H9 (cell line): ENCODE measurements at regions not wholly inside any gene's neighbourhood (a gene's known extent, or its start where the extent isn't known, plus 50 kb on each side); places are given as distances from the start of the nearest gene placed in this dataset.

Source experiments
- DNase-seq: peaks from one replicate; pipeline ENCODE4 v3.0.0-alpha.2; 2017
- H2AFZ ChIP-seq: one replicate; pipeline ENCODE4 v1.6.1; 2013; ENCODE audit warnings: mild to moderate bottlenecking, low read length, control low read depth, moderate library complexity
- H2AK5ac ChIP-seq: 2 replicates; pipeline ENCODE4 v1.6.1; 2013; ENCODE audit warnings: low read length, control low read depth, mixed read lengths; ENCODE audit not compliant: insufficient read length
- H2BK120ac ChIP-seq: one replicate; pipeline ENCODE4 v1.6.1; 2013; ENCODE audit warnings: low read depth, mild to moderate bottlenecking, low read length, control low read depth, inconsistent platforms; ENCODE audit not compliant: poor library complexity, severe bottlenecking
- H2BK12ac ChIP-seq: 2 replicates; pipeline ENCODE4 v1.6.1; 2013; ENCODE audit warnings: low read length, control low read depth, mixed read lengths, low read depth; ENCODE audit not compliant: insufficient read length
- H2BK15ac ChIP-seq: 2 replicates; pipeline ENCODE4 v1.6.1; 2013; ENCODE audit warnings: low read depth, low read length, control low read depth
- H2BK20ac ChIP-seq: one replicate; pipeline ENCODE4 v1.6.1; 2013; ENCODE audit warnings: low read depth, mild to moderate bottlenecking, low read length, control low read depth, inconsistent platforms; ENCODE audit not compliant: poor library complexity, severe bottlenecking
- H2BK5ac ChIP-seq: 2 replicates; pipeline ENCODE4 v1.6.1; 2013; ENCODE audit warnings: low read length, control low read depth, mixed read lengths; ENCODE audit not compliant: insufficient read length
- H3K14ac ChIP-seq: 2 replicates; pipeline ENCODE4 v1.6.1; 2013; ENCODE audit warnings: low read length, control low read depth; ENCODE audit not compliant: insufficient read depth
- H3K18ac ChIP-seq: 2 replicates; pipeline ENCODE4 v1.6.1; 2013; ENCODE audit warnings: low read depth, mild to moderate bottlenecking, mixed read lengths, low read length, control low read depth; ENCODE audit not compliant: insufficient read length
- H3K23ac ChIP-seq: 2 replicates; pipeline ENCODE4 v1.6.1; 2013; ENCODE audit warnings: low read length, control low read depth, mixed read lengths, low read depth; ENCODE audit not compliant: insufficient read length
- H3K23me2 ChIP-seq: 2 replicates; pipeline ENCODE4 v1.6.1; 2013; ENCODE audit warnings: low read depth, mild to moderate bottlenecking, mixed read lengths, low read length, control low read depth; ENCODE audit not compliant: insufficient read length, poor library complexity, severe bottlenecking
- H3K27ac ChIP-seq: 2 replicates; pipeline ENCODE4 v1.5.1; 2013; ENCODE audit warnings: low read length, control low read depth, mixed read lengths, low read depth; ENCODE audit not compliant: insufficient read length
- H3K27me3 ChIP-seq: 2 replicates; pipeline ENCODE4 v1.6.1; 2013; ENCODE audit warnings: low read length, control low read depth, inconsistent platforms; ENCODE audit not compliant: insufficient read depth
- H3K4ac ChIP-seq: 2 replicates; pipeline ENCODE4 v1.6.1; 2013; ENCODE audit warnings: low read depth, mild to moderate bottlenecking, control low read depth, inconsistent platforms, low read length, moderate library complexity
- H3K4me1 ChIP-seq: 2 replicates; pipeline ENCODE4 v1.6.1; 2013; ENCODE audit warnings: low read length, control low read depth, inconsistent platforms; ENCODE audit not compliant: insufficient read depth
- H3K4me2 ChIP-seq: 2 replicates; pipeline ENCODE4 v1.6.1; 2013; ENCODE audit warnings: low read length, control low read depth, mixed read lengths; ENCODE audit not compliant: insufficient read length, insufficient read depth
- H3K56ac ChIP-seq: 2 replicates; pipeline ENCODE4 v1.6.1; 2013; ENCODE audit warnings: low read depth, mild to moderate bottlenecking, mixed read lengths, low read length, control low read depth; ENCODE audit not compliant: insufficient read length
- H3K79me1 ChIP-seq: 2 replicates; pipeline ENCODE4 v1.6.1; 2013; ENCODE audit warnings: low read depth, mild to moderate bottlenecking, moderate library complexity, low read length, control low read depth, inconsistent platforms; ENCODE audit not compliant: insufficient read depth, poor library complexity, severe bottlenecking
- H3K79me2 ChIP-seq: 2 replicates; pipeline ENCODE4 v1.6.1; 2013; ENCODE audit warnings: low read length, control low read depth, inconsistent platforms; ENCODE audit not compliant: insufficient read depth
- H3K9ac ChIP-seq: 2 replicates; pipeline ENCODE4 v1.6.1; 2013; ENCODE audit warnings: low read length, control low read depth, mixed read lengths; ENCODE audit not compliant: insufficient read length; ENCODE audit errors: extremely low read depth
- H3K9me3 ChIP-seq: one replicate; pipeline ENCODE4 v1.6.1; 2013; ENCODE audit warnings: low read depth, low read length, inconsistent platforms; ENCODE audit not compliant: control insufficient read depth
- H3T11ph ChIP-seq: one replicate; pipeline ENCODE4 v1.6.1; 2013; ENCODE audit warnings: mild to moderate bottlenecking, low read length, control low read depth, inconsistent platforms
- H4K20me1 ChIP-seq: one replicate; pipeline ENCODE4 v1.6.1; 2013; ENCODE audit not compliant: control insufficient read depth, insufficient read length, insufficient read depth
- H4K5ac ChIP-seq: 2 replicates; pipeline ENCODE4 v1.6.1; 2013; ENCODE audit warnings: low read depth, mild to moderate bottlenecking, mixed read lengths, low read length, control low read depth; ENCODE audit not compliant: insufficient read length
- H4K8ac ChIP-seq: replicated peaks from 2 replicates; pipeline ENCODE4 v1.6.1; 2013; ENCODE audit warnings: low read length, control low read depth, mixed read lengths, low read depth; ENCODE audit not compliant: insufficient read length
- H4K91ac ChIP-seq: 2 replicates; pipeline ENCODE4 v1.6.1; 2013; ENCODE audit warnings: low read depth, mild to moderate bottlenecking, moderate library complexity, mixed read lengths, low read length, control low read depth; ENCODE audit not compliant: insufficient read length
- H3K27ac Mint-ChIP-seq, 3 experiments: 2 replicates in 2 of 3; 3 replicates in 1 of 3; pipeline ENCODE4 v1.8.0; 2020 to 2021; ENCODE audit warnings: mixed read lengths in 3 of 3, mild to moderate bottlenecking in 1 of 3, moderate library complexity in 1 of 3
- H3K27me3 Mint-ChIP-seq: 2 replicates; pipeline ENCODE4 v1.8.0; 2021; ENCODE audit warnings: low read depth, mild to moderate bottlenecking, moderate library complexity, mixed read lengths
- H3K36me3 Mint-ChIP-seq, 3 experiments: 2 replicates in 2 of 3; 3 replicates in 1 of 3; pipeline ENCODE4 v1.8.0; 2020 to 2021; ENCODE audit warnings: low read depth in 3 of 3, mixed read lengths in 3 of 3; ENCODE audit not compliant: insufficient read depth in 1 of 3
- H3K4me1 Mint-ChIP-seq, 2 experiments: 2 replicates each; pipeline ENCODE4 v1.8.0; 2020; ENCODE audit warnings: mixed read lengths in 2 of 2
- H3K4me3 Mint-ChIP-seq, 2 experiments: 2 replicates in 1 of 2; 3 replicates in 1 of 2; pipeline ENCODE4 v1.8.0; 2020 to 2021; ENCODE audit warnings: mild to moderate bottlenecking in 2 of 2, mixed read lengths in 2 of 2, moderate library complexity in 1 of 2
- H3K9me3 Mint-ChIP-seq, 2 experiments: 2 replicates in 1 of 2; 3 replicates in 1 of 2; pipeline ENCODE4 v1.8.0; 2020; ENCODE audit warnings: mild to moderate bottlenecking in 2 of 2, mixed read lengths in 2 of 2, moderate library complexity in 1 of 2
- WGBS: extraction: QIAGEN DNeasy Blood & Tissue Kit; methylation state at CpG from one replicate; pipeline ENCODE4 v1.1.7; 2013; ENCODE audit warnings: missing lambda C conversion rate, low lambda C conversion rate, mixed read lengths; ENCODE audit not compliant: insufficient read length; ENCODE audit errors: extremely low coverage; 5-methylcytosine and 5-hydroxymethylcytosine counted together
- TF ChIP-seq, protein P1 (sequence below): fragments of 200-600 bp; sonication (generic); conservative IDR thresholded peaks from 3 replicates; pipeline ENCODE4 v1.8.0; 2021; ENCODE audit warnings: antibody characterized with exemption, mild to moderate bottlenecking

DNA sequence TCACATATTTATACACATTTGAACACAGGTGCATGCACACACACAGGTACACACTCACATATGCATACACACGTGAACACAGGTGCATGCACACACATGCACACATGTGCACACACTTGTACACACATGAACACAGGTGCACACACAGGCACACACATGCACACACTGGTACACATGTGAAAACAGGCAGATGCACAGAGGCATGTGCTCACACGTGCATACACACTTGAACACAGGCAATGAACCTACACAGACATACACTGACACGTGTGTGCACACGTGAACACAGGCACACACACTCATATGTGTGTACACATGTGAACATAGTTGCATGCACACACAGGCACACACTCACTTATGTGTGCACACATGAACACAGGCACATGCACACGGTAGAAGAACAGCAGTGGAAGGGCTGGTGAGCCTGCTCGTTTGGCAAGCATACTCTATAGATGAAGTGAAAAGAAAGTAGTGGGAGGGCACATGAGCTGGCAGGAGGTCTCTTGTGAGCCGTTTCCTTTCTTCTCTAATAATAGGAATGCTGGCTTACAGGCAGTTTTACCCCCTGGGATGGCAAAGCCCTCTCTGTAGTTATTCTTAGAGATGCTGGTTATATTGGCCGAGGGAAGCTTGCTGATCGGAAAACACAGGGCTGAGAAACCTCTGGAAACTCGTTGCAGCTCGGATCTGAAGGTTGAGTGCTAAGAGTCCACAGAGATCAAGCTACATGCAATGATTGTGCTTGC is 279.6 kb upstream of the CLNK start:
- Mint-ChIP-seq H3K27me3 (peaks cover 29% of the 10 kb centered on the region), H3K9me3 (peaks cover 0 to 12% of the 10 kb centered on the region in 2 experiments; a peak in 4 of 5 replicates), H3K4me1 (peaks cover 23 to 31% of the 10 kb centered on the region in 2 experiments), H3K27ac (no peak overlapping the region), H3K4me3 (peak overlapping the region in 1 of 2 experiments; percentile 47; a peak in 2 of 5 replicates), H3K36me3 (peaks cover 0 to 4% (median 0%) of the 10 kb centered on the region in 3 experiments; a peak in 1 of 7 replicates)
- H3K9me3 ChIP-seq, result no peaks in the 10 kb centered on the region
- WGBS, result no CpG with 5 or more reads among the region's 11 CpGs
- DNase-seq, result peak; percentile 39
- H3K4me1 ChIP-seq, result peaks cover 7% of the 10 kb centered on the region; the same call in 1 of the 2 replicates
- no peaks in the 10 kb centered on the region for H3K79me2 ChIP-seq
- no peak overlapping the region for H2BK5ac ChIP-seq
- TF ChIP-seq, protein P1, sequence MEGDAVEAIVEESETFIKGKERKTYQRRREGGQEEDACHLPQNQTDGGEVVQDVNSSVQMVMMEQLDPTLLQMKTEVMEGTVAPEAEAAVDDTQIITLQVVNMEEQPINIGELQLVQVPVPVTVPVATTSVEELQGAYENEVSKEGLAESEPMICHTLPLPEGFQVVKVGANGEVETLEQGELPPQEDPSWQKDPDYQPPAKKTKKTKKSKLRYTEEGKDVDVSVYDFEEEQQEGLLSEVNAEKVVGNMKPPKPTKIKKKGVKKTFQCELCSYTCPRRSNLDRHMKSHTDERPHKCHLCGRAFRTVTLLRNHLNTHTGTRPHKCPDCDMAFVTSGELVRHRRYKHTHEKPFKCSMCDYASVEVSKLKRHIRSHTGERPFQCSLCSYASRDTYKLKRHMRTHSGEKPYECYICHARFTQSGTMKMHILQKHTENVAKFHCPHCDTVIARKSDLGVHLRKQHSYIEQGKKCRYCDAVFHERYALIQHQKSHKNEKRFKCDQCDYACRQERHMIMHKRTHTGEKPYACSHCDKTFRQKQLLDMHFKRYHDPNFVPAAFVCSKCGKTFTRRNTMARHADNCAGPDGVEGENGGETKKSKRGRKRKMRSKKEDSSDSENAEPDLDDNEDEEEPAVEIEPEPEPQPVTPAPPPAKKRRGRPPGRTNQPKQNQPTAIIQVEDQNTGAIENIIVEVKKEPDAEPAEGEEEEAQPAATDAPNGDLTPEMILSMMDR, result no peak
- H2AK5ac ChIP-seq, result no peak overlapping the region
- H2BK120ac ChIP-seq, result no peak overlapping the region
- H4K8ac ChIP-seq, result peak overlapping the region; percentile 12
- H3K14ac ChIP-seq, result no peak overlapping the region
- no peak overlapping the region for H3K9ac ChIP-seq
- H4K5ac ChIP-seq, result peak overlapping the region; percentile 14
- H3K18ac ChIP-seq, result no peak overlapping the region
- no peaks in the 10 kb centered on the region for H3K23me2 ChIP-seq
- H2AFZ ChIP-seq, result no peak overlapping the region
- H3K4me2 ChIP-seq, result no peak overlapping the region
- no peak overlapping the region for H2BK15ac ChIP-seq
- H2BK12ac ChIP-seq, result no peak overlapping the region
- H4K91ac ChIP-seq, result no peak overlapping the region
- no peaks in the 10 kb centered on the region for H3K79me1 ChIP-seq
- H4K20me1 ChIP-seq, result no peaks in the 10 kb centered on the region
- no peaks in the 10 kb centered on the region; the same call in 1 of the 2 replicates for H3K27me3 ChIP-seq
- no peak overlapping the region for H3K27ac ChIP-seq
- no peak overlapping the region for H3K4ac ChIP-seq
- H2BK20ac ChIP-seq, result no peak overlapping the region
- H3K56ac ChIP-seq, result no peak overlapping the region
- no peak overlapping the region for H3K23ac ChIP-seq
- H3T11ph ChIP-seq, result no peak overlapping the region
